GM19455 (cell line): ENCODE measurements at regions not wholly inside any gene's neighbourhood (a gene's known extent, or its start where the extent isn't known, plus 50 kb on each side); places are given as distances from the start of the nearest gene placed in this dataset.
"Not testable (repeated sequence)": the region's sequence is repeated elsewhere in the genome, so short reads cannot be mapped to it uniquely, and the experiment has no call there.

Experiments used
- ATAC-seq: cut with Tn5 transposase; IDR thresholded peaks from one replicate; pipeline ENCODE4 v1.9.1; 2021; ENCODE audit not compliant: unreplicated experiment

DNA sequence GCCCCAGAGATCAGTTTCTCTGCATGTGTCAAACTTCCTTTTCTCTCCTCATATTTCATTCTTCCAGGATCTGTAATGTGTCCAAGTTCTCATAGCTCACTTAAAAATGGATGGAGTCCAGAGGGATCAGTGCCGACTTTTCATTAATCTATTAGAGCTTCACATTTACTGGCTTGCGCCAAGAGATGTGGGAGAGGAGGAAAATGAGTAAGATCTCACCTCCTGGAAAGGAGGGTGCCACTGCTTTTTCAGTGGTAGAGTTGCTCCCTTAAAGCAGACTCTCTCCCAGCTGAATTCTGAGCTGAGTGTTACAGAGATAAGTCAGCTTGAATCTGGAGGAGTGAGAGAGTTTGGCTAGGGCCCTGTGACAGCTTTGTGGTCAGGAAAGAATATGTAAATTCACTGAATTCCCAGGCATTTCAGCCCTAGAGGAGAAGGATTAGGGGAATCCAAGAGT lies 175.9 kb downstream of the SOX4 start:
- no peak for ATAC-seq

DNA sequence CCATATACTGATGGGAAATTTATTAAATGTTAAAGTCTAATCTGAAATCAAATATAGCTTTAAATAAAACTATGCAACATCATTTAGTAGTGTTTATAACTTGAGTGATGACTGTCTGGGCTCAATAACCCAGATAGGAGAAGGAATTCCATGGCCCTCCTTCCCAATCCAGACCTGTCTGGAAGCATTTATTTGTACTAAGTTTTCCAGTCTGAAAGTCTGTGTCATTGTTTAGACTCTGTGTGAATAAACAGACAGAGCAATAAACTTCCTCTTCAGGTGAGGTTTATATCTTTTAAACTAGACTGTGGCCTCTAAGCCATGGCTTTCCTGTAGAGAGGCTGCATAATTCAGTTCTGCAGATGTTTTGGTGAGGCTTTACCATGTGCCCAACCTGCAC lies 176.4 kb downstream of the SOX4 start:
- no peak for ATAC-seq

DNA sequence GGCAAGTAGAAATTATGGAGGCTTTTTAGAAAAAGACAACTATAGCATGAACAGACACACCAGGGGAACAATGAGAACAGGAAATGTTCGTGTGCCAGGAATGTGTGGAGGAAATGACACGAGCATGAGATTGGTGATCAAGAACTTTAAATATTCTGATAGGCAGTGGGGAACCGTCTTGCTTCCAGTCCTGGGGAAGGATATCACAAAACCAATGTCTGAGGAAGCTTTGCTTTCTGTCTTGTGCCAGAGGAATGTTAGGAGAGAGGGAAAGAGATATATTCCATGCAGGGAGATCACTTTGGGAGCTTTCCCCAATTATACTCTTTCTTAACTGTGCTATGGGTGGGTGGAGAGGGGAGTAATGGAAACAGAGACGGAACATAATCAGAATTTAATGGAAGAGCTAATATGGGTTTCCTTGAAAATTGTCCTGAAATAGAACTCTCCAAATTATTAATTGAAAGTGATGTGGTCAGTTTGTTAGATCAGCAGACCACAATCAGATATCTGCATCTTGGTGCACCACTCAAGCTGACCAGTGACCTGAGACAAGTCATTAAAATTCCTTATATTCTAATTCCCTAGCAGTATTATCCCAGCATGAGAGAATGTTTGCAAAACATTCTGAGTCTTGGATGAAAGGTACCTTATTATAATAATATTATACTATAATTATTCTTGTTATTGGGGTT lies 178.2 kb downstream of the SOX4 start:
- ATAC-seq: no peak

DNA sequence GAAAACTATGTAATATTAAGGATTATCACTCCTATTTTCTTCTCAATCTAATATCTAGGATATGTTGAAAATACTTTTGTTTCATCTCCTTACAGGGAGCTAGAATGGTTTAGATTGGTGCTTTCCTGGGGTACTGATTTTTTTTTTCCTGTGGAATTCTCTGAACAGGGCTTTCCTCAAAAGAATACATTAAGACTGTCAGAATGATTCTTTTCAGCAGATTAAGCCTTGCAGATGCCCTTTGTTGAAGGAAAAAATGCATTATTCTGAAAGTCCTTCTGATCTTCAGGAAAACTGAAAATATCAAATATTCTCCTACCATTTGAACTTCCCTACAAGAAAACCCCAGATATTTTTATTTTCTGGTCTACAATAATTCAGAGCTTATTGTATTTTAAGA lies 178.9 kb downstream of the SOX4 start:
- ATAC-seq: no peak

DNA sequence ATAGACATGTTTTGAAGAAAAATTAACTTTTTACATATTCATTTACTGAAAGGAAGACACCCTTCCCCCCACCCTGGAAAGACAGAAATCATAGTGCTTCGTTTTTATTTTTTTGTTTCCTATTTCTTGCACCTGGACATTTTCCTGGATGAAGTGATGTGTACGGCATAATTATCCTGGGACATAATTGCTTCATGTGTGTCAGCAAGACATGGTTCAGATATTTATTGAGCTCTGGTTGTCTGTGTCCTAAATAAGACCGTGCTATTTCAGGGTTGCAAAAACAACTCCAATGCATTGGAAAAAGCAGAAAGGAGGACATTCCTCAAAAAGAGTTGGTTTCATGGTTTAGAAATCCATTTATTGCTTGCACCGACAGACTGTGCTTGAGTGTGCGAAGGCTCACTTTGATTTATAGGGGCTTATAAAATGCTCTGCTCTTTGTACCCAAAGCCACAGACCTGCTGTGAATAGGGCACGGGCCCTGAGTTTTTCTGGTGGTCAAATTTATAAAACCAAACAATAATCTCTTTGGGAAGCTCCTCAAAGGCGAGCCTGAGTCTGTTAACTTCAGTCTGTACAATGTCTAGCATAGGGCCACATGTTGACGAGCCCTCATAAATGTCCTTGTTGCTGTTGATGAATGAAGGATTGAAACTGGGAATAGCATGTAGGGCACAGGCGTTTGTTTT lies 179.5 kb downstream of the SOX4 start:
- no peak for ATAC-seq

- no peak for ATAC-seq
Observed at GRCh38 chr6:21773576-21773968, 180.0 kb downstream of the SOX4 start.

- ATAC-seq: no peak
Observed at GRCh38 chr6:21777846-21778245, 184.3 kb downstream of the SOX4 start.

DNA sequence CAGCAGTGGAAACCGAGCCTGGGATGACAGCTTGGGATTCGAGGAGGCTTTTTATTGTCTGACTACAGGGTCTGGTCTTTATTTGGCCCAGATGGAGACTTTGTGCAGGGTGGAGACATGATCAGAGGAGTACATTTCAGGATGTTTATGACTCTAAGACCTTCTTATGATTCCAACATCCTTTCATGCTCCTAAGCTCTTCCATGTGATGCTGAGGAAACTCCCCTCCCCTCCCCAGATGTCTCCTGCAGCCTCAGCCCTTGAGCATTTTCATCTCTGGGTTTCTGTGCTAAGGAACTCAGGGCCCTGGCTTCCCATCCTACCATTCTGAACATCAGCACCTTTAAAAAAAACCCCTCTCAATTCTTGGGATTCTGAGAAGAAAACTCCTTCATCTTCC lies 186.6 kb downstream of the SOX4 start:
- ATAC-seq: no peak

DNA sequence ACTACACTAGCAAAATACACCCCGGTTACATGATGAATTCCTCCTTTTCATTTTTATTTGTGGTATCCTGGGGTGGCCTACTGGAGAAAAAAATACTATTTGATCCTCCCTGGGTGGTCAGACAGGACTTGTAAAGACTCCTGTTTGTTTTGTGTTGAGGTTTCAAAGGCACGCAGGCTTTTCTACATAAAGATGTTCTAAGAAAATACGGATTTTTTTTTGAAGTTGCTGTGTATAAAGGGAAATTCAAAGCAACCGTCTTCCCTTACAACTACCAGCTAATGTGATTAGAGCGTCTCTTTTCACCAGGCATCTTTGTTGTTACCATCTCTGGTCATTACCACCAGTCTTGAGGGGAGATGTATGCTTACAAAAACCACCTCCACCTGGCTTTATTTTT lies 187.1 kb downstream of the SOX4 start:
- ATAC-seq: no peak

DNA sequence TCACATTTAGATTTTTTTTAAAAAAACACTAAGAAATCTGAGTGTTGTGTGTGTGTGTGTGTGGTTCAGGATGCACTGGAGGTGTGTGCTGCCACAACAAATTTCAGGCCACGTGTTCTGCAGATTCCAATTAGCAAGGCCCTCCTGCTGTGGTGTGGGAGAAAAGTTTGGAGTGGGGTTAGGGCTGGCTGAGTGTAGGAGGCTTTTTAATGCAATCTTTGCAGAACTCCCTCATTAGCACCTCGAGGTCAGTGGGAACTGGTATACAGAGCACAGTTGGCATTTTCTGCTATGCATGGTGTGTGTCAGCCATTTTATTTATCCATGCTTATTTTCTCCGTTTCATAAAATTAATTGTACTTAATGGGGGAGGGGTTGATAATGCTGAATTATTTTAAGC lies 187.6 kb downstream of the SOX4 start:
- ATAC-seq: no peak

- ATAC-seq: no peak
Observed at GRCh38 chr6:21785164-21785563, 191.6 kb downstream of the SOX4 start.

GRCh38 chr6:21791056-21791455 lies 197.5 kb downstream of the SOX4 start:
- no peak for ATAC-seq

- ATAC-seq: no peak
Observed at GRCh38 chr6:21791581-21791980, 198.0 kb downstream of the SOX4 start.

- ATAC-seq: no peak
Observed at GRCh38 chr6:21792177-21792576, 198.6 kb downstream of the SOX4 start.

DNA sequence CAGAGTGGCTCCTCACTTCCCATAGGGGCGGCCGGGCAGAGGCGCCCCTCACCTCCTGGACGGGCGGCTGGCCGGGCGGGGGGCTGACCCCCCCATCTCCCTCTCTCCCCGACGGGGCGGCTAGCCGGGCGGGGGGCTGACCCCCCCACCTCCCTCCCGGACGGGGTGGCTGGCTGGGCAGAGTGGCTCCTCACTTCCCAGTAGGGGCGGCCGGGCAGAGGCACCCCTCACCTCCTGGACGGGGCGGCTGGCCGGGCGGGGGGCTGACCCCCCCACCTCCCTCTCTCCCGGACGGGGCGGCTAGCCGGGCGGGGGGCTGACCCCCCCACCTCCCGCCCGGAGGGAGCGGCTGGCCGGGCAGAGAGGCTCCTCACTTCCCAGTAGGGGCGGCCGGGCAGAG lies 203.4 kb downstream of the SOX4 start:
- not testable (repeated sequence) for ATAC-seq

GRCh38 chr6:21798468-21798867 lies 204.9 kb downstream of the SOX4 start:
- no peak for ATAC-seq

GRCh38 chr6:21800330-21800729 lies 206.8 kb downstream of the SOX4 start:
- ATAC-seq: no peak

DNA sequence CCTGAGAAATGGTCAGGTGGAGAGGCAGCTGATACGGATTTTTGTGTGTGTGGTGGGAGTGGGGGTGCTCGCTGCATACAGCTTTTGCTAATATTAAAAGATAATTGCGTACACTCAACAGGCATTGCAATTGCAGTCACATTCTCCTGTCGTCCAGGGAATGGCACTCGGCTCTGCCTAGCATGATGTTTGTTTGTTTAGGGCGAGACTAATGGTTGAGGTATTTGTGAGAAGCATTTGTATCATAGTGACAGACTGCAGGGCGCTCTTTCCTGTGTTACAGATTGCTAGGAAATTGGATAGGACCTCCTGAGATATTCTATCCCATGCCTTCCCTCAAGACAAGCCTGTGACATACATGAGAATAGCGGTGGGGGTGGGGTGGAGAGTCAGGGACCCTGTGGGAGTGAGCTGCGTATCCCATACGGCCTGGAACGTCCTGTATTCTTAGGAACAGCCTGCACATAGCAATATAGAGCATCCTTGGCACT lies 207.4 kb downstream of the SOX4 start:
- no peak for ATAC-seq

GRCh38 chr6:21801446-21802174 lies 208.1 kb downstream of the SOX4 start:
- no peak for ATAC-seq

GRCh38 chr6:21802175-21802822 lies 208.7 kb downstream of the SOX4 start:
- ATAC-seq: no peak

DNA sequence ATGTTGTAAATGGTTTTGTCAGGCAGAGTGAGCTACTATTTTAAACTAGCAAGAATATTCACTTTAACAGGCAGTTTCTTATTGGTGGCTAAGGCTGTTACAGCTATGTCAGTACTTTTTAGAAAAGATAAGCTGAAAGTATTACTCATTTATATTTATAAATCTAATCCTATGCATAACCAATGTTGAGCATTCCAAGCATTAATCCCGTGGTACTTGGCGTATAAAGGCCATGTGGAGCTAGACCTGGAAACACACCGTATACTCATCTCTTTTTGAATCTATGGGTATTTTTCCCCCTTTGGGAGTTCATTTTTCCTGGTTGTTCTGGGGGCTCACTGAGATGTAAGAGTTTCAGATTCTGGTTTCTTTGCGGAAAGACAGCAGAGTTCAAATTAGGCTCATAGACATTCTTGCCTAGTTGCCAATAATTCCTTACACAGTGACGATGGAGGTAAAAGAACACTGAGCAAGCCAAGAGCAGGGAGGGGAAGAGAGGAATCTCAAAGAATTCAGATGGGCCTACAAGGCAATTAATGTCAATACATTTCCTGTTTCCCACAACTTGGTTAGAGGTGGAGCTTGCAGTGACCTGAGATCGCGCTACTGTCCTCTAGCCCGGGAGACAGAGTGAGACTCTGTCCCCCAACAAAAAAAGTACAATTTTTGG lies 211.5 kb downstream of the SOX4 start:
- no peak for ATAC-seq
